DMS53 treated with DMSO at 0.1 percent for 48 hours (cell line): ENCODE measurements at regions not wholly inside any gene's neighbourhood (a gene's known extent, or its start where the extent isn't known, plus 50 kb on each side); places are given as distances from the start of the nearest gene placed in this dataset.

Experiments
- DNase-seq: peaks from one replicate; lab custom pipeline; 2025; ENCODE audit not compliant: unreplicated experiment; lab: John Stamatoyannopoulos, UW

DNA sequence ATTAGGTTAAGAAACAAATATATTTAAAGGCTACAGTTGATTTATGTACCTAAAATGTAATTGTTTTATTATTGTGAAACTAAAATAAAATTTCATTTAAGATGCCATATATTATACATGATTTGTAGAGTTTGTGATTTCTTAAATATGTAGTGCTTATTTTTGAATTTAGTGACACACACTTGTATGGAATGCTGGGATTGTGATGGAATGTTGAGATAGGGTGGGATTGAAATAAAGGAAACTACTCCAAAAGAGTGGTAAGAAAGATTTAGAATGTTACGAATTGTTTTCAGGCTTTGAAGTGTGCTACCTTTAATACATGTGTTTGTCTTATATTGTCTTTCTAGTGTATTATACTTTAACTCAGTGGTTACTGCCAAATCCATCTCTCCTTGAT lies 330.3 kb upstream of the PITX2 start:
- no peak for DNase-seq

DNA sequence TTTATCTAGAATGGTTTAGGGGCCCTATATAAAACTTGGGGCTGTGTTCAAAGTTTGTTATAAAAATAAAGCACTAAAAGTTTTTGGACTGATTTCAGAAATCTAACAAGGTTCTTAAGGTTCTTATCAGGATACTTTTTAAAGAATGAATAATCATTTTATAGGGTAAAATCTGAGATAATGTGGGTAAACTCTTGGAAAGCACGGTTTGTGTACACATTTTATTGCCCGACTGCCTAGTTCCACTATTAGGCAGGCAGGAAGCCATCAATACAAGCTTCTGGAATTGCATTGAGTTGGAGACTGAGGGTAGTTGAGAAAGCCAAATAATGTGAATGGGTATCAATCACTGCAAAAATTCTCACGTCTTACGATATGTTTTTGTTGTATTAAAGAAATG lies 331.0 kb upstream of the PITX2 start:
- no peak for DNase-seq

DNA sequence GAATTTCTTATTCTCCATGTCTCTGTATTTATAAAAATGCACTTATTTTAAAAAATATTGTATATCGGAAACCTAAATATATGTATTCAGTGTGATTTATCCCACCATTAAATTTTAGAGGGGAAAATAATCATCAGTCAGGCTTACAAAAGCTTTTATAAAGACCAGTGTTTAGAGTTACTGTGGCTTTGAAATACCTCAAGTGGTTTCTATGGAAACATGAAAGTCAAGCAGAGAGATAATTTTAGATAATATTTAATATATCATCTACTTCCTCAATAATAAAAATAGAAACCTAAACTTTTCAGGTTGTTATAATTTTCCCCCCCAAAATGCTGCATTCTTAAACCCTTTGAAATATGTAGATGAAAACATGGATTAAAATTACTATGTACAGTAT lies 332.9 kb upstream of the PITX2 start:
- DNase-seq = no peak

DNA sequence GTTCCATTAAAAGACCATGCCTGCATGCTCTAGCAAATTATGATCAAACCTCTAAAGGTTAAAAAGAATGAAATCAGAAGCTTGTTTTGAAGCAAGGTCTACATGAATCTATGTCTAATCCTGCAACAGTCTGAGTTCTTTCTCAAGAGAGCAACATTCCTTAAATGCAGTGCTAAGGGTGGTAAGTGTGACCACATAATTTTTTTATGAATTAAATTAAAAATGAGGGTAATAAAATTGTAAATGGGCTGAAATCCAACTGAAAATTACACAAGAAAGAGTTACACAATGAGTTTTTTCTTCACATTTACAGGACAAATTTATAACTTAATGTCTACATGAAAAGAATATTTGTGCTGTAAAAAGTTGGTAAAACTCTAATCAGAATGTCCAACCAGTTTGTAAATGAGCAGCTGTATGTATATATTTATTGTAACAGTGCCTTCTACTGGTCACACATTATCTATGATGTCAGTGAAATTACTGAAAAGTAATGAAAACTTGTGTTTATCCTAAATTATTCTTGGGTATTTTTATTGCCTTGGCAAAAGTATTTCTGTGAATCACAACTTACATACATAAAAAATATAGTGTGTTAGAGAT lies 336.3 kb upstream of the PITX2 start:
- DNase-seq = peak; percentile 9

DNA sequence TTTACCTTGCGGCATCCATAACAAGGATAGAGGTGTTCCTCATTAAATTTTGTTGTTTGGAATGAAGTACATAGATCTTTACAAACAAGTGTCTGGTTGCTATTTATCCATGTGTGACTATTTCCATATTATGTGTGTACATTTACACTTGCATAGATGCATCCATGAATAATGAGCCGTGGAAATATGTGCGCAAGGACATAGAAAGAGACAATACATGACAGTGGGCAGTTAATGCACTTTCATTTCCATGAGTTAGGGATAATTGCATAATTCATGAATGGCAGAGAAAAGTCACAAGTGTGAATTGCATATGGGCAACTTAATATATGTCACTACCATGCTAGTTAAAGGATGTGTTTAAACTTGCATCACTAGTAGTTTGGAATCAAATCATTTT lies 338.2 kb upstream of the PITX2 start:
- no peak for DNase-seq

DNA sequence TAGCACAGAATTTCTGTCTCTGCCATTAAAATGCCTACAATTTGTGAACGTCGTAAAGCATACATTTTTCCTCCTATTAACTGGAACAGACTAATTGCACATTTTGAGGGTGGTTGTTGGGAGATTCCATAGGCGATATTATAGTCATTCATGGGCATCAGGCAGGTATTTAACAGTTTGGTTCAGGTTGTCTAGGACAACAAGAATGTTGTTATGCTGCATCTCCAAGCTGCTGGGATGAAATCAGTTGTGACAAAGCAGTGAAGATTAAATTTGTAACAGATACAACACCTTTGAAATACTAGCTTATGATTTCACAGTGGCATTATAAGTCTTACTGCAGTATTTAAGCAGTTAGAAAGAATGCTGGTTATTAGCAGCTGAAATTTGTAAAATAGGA lies 339.7 kb upstream of the PITX2 start:
- DNase-seq = no peak

DNA sequence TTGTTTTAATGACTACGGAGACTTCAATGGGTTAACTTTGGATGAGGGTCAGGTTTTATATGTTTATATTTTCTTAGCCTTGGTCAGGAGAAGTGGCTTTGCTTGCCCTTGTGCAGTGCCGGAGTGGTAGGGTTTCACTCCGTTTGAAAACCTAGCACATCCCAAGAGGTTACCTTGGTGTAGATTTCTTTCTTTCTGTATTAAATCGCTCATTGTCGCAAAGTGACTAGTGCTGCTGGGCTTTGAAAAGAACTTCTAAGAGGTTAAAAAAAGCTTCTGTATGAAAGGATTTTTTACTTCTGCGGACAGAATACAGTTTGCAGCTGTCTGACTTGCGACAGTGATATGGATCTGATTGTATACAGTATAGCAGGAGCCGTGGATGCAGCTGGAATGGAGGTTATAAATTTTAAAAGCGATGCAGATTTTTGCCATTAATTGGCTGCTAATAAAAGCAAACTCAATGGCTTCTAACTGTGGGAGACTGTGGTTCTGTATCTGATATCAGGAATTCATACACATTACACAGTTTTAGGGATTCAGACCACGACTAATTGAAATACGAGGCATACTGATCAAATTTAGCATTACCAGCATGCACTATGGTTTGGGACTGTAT lies 340.9 kb upstream of the PITX2 start:
- DNase-seq = no peak

DNA sequence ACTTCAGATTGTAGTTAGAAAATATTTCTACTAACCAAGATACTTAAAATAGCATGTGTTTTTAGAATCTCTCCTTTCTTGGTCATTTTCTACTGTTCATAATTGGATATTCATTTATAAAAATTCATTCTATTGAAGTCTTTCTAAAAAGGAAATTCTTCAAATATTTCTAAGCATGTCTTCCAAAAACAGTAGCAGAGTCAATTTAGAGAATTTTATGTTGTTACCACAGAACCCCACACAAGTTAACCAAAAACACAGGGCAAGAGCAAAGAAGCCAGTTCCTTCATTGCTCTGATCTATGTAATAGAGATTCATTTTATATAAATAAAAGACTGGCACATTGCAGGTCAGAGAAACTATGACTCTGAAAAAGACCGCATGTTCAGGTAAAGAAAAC lies 345.1 kb upstream of the PITX2 start:
- DNase-seq = no peak

DNA sequence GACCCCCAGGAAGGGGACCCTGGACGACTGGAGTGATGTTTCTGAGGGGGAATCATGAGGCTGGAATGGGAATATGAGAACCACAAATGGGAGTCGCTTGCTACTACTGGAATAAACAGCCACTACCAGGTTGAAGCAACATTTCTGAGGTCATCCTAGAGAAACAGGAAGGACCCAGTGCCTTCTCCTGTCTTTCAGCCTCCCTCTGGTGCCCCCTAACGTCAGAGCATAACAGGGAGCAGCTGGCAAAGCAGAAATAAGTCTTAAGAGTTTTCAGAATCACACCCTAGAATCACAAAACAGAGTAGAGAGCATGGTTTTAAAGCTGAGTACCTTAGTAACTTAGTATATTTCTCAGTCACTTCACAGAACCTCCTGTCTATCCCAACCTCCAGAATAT lies 347.8 kb upstream of the PITX2 start:
- peak; percentile 43 for DNase-seq

DNA sequence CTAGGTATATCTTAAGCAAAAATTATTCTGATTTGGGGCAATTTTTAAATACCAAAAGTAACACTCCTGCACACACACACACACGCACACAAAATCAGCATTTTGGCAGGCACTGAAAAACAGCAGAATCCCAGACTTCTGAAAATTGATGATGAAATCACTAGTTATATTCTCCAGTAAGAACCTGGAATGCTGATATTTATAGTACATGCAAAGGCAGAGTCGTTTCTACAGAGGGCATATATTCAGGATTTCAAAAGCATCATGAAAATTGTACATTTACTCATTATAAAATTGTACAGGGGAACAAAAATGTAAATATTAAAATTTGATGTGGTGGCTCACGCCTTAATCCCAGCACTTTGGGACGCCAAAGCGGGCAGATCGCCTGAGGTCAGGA lies 352.5 kb upstream of the PITX2 start:
- DNase-seq = no peak

DNA sequence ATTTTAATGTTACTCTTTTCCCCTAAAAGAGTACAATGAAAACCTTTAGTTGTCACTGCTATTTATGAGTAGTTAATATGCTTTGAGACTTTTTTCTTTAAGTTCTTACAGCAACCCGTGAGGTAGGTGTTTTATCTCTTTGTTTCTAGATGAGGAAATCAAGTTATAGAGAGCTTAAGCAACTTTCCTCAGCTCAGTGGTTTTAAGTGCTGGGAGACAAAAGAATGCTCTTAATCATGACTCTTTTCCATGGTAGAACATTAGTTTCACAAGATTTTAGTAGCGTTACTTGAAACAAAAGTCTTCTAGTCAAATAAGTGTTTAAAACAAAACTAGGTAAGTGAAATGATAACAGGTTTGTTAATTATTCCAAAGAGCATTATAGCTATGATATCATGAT lies 354.7 kb upstream of the PITX2 start:
- no peak for DNase-seq

DNA sequence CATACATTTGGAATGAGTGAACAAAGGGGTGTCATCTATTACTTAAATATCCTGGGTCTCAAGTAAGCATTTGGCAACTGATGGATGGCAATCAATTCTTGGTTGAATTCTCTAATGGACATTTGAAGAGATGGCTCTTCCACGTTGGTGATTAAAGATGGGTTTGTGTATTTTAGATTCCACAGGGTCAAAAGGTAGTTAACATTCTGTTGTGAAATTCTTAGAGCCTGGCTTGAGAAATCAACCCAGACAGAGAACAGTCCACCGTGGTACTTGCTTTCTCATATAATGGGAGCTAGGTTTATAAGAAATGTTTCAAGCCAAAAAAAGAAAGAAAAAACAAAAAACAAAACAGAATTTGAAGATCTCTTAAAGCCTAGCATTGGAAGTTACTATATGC lies 355.9 kb upstream of the PITX2 start:
- DNase-seq = no peak

DNA sequence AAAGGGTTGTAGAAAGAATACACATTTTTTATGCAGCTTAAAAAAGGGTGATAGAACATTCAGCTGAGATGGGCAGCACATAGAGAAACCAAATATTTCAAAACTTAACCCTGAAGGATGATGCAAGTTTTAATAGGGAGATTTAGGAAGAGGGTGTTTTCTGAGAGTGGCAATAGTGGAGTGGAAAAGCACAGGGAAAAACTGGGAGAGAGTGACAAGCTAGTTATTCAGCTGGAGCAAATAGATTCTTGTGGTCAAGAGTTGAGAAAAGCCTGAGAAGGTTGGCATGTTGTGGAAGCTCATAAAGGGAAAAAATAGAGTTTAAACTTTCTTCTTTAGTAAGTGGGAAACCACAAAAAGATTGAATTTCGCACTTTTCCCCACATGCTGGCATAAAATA lies 359.6 kb upstream of the PITX2 start:
- DNase-seq = no peak

DNA sequence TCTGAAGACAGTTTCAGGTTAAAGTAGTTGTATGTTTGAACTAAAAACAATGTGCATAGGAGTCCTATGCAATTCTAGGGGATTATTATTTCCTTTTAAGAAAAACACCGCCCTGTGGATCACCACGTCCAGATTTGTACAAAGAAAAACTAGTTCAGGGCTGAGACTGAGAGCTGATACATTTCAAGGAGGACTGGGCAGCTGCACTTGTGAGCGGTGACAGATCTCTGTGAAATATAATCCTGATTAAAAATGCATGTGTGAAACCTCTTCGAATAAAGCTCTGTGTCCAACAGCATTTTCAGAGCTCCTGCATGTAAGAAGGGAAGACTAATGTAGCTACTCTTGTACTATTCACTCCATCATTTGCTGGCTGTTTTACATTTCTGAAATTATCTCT lies 365.8 kb upstream of the PITX2 start:
- DNase-seq = no peak

DNA sequence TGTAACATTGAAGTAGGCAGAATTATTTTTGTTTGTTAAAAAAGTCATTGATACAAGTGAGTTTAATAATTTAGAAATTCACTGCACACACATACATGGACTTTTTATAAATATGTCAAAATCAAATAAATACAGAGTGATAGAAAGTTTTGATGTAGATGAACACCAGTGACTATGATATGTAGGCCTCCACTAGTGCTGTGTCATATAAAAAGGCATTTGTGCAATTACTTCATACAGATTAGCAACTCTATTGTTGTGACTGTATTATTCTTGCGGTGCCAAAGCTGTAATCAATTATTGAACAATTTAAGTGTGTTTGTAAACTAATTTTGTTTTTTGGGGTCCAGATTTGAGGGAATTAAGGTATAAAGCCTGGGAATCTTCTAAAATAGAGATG lies 366.2 kb upstream of the PITX2 start:
- DNase-seq = no peak

DNA sequence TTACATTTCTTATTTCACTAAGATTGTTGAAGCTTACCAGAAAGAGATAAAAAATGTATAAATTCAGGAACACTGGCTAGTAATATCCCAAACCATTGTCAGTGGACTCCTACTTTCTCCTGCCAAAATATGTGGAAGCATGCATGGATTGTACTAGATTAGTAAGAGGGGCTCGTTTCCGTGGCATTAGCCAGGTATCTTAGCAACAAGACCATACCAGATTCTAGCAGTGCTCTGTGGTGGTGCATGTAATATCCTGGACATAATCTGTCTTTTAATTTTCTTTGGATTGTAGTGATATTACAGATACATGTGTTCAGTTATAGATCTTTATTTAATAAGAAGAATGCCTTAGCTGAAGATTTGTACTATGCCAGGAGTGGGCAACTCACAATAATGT lies 371.9 kb upstream of the PITX2 start:
- DNase-seq = no peak

DNA sequence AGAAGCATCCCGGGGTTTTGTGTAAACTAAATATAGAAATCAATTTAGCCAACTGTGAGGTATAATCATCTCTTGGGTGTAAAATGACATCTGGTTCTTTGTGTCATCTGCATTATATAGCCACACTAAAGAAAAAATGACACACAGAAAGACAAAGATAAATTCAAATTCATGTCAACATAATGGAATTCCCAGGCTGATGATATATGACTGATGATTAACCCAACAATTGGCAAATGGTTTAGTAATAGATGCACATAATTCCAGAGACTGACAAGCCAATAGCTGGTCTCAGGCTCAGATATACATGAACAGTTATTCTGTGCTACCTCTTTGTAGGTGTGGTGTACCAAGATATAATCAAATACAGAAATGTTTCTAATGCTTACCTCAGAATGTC lies 375.4 kb upstream of the PITX2 start:
- DNase-seq = no peak

DNA sequence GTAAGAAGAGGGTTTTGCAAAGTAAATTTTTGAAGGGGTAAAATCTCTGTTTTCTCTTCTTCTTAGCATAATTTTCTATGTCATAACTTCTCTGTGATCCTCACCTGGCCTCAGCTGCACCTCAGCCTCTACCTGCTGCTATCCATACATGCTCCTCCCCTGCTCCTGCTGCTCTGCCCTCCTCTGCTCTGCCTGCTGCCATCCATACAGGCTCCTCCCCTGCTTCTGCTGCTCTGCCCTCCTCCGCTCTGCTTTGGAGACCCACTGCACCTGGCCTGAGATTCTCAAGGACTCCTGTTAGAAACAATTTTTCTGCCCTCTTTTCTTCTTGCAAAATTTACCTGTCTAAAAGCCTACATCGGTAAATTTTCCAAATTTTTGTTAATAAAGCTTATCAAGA lies 388.6 kb upstream of the PITX2 start:
- DNase-seq = no peak

DNA sequence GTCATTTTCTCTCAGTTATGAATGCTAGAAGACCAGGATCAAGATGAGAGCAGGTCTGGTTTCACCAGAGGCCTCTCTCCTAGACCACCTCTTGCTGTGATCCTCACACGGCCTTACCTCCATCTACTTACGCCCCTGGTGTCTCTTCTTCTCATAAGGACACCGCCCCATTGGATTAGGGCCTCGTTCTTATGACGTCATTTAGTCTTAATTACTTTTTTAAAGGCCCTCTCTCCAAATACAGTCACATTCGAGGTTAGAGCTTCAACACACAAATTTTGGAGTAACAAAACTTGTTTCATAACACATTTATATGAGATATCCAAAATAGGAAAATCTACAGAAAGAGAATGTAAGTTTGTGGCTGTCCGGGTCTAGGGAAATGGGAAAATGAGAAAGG lies 391.0 kb upstream of the PITX2 start:
- no peak for DNase-seq

DNA sequence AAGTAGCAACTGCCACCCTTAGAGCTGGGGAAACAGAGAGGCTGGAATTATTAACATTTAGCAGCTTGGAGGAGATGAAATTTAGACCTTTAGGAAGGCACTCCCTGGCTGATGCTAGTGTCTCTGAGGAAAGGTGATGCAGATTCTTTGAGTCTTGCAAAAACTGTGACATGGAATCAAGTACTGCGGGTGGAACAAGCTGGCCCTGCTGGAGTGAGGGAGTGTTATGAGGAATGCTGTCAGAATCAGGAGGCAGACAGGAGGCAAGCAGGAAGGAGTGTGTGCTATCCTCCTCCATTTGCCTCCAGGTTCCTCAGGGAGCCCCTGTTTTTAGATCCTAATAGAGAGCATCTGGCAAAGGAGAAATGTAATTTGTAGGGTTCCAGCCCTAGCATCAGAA lies 391.7 kb upstream of the PITX2 start:
- DNase-seq = no peak

DNA sequence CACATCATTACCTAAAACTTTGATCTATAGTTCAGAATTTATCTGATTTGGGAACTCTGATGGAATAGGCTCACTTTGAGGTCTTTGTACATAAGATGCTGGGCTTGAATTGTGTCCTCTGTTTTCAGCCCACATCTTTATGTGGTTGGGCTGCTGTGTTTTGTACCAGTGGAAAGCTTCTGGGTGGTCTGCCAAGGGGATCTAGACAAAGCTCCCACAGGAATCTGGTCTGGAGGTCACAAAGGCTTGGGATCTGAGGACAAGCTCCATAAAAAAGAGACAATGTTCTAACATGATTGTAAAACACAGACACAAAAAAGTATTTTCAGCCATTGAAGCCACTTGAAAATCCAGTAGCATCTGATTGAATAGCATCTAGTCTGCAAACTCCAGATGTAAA lies 393.5 kb upstream of the PITX2 start:
- no peak for DNase-seq

DNA sequence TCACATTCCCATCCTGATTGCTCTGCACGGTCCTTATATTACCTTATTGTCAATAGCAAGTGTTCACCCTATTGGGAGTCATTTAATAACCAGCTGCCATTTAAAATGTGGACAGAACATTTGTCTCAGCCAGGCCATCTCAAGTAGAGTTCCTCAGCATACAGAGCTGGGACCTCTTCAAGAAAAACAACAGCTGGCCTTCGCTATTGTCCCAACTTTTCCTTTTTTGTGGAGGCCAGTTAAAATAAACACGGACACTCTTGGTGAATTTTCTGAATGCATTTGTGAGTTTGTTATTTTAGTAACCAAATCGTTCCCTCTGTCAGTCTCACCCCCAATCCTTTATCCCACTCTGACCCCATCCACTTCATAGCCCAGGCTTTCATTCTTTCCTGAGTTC lies 395.3 kb upstream of the PITX2 start:
- no peak for DNase-seq

DNA sequence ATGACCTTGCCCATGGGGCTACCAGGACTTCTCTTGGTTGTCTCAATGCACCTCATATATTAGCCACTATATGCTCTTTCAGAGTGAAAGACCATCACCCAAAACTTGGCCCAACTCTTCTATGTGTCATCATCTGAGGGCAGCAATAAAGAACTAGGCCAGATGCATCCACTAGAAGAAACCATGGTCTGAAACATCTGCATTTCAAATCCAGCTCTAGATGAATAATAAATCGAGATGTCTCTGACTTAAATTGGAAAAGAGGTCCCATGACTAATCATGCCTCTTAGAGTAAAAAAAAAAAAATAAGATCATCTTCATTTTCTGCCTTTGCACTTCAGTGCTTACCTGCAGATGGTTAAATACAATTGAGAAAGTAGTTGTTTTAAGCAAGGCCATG lies 397.6 kb upstream of the PITX2 start:
- DNase-seq = no peak
